ENCODE measurements at regions not wholly inside any gene's neighbourhood (a gene's known extent, or its start where the extent isn't known, plus 50 kb on each side); places are given as distances from the start of the nearest gene placed in this dataset.
"Not testable (repeated sequence)": the region's sequence is repeated elsewhere in the genome, so short reads cannot be mapped to it uniquely, and the experiment has no call there.

DNA sequence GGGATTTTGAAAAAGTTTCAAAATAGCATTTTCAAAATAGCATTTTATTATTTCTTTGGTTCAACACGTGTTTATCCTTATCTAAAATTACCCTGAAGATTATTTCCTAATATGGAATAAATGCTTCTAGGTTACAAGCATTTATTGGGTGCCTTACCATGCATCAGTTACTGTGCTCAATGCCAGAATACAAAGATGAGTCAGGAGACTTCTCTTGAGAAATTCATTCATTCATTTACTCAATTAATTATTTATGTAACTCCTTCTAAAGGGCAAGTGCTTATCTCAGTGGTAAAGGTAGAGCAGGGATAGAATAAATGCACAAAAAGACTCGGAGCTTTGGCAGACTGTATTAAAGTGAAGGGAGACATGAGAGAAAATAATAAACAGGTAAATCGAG is 150.1 kb upstream of the PDE7B start:
- DNase-seq (ENCODE audit: extremely low read depth, low read depth, low spot score), result no peak

DNA sequence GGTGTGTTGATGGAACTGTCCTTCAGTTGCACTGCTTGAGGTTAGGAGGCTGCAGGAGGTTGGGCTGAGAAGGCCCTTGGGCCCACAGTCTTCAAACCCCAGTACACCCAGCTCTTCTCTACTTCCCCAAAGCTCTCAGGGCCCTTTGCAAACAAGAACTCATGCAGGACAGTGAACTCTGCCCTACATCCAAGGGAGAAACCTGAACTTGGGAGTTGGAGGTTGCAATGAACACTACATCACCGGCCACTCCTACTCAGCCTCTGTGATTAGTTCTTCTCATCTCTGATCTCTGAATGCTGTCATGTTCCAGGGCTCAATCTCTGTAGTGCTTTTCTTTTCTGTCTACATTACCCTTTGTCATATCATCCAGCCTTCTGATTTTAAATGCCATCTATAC is 148.5 kb upstream of the PDE7B start:
- DNase-seq (ENCODE audit: extremely low read depth, low read depth, low spot score), result no peak

DNA sequence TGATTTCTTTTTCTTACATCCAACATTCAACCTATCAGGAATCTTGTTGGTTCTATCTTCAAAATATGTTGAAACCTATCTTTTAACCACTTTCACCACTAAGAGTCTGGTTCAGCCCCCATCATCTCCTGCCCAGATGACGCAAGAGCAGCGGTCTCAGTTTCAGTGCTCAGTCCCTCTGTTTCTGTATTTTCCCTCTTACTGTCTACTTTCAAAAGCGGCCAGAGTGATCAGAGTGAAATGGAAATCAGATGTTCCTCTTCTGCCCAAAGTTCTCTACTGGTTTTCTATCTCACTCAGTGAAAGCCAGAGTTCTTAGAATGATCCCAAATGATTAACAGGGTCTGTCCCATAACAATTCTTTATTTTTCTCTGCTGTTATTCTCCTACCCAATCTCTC is 147.9 kb upstream of the PDE7B start:
- no peak for DNase-seq (ENCODE audit: extremely low read depth, low read depth, low spot score)

DNA sequence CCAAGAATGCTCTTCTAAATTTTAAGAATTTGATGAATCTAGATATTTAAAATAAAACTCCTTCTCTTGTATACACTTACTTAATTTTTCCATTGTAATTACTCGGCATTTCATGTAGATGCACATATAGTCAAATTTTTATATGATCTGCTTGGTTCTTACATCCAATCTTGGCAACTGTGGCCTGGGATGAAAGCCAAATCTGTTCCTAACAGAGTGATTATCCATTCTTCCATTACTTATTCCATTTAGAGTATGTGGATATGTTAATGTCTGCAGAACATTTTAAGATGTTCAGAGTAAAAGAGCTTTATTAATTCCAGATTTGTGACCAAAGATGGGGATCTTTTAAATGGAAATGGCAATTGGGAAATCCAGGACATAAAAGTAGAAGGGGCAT is 144.1 kb upstream of the PDE7B start:
- DNase-seq (ENCODE audit: extremely low read depth, low read depth, low spot score), result no peak

DNA sequence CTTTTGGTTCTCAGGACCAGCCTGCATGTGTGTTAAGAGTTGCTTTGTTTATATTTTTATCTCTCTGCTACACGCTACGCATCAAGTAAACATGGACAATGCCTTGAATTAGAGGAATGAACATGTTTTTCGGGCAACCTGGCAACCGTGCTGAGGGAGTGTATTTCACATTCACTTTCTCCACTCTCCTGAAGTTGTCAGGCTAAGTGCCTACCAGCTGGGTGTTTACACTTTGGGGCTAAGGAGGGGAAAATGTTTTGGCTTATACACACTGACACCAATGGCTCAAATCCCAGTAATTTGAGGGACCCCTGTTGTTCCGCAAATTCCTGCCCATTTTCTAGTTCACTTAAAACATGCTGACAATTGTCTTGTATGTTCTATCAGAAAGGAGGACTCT is 141.5 kb upstream of the PDE7B start:
- DNase-seq (ENCODE audit: extremely low read depth, low read depth, low spot score), result no peak

DNA sequence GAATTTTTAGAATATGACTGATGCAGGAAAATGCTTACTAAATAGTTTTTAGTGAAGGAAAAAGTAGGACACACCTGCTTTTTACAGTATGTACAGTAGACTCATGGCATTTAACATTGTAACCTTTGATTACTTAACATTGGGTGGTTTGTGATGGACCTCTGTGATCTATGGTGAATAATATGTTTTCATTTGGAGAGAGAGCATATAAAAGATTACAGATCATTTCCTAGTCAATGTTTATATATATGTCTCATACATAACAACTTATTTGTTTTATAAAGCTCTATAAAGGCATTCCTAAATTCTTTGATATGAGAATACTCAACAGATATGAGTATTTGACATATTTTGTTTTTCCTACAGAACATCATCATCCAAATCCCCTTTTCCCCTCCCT is 129.3 kb upstream of the PDE7B start:
- DNase-seq (ENCODE audit: extremely low read depth, low read depth, low spot score), result no peak

DNA sequence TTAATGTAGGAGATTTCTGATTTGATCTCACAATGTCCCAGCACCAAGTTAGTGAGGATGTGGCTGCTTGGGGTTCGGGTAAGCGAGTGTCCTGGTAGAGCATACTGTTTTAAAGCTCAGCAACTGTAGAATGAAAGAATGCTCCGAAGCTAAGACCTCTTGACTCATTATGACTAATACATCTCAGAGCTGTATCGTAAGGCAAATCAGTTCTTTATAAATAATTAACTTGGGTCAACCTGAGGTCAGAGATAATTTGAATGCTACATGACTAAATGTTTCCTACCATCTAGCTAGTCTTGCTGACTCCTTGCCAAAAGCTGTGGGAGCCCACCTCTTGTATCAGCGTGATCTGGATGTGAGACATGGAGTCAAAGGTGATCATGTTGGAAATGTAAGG is 128.8 kb upstream of the PDE7B start:
- peak; percentile 67 for DNase-seq (ENCODE audit: extremely low read depth, low read depth, low spot score)

DNA sequence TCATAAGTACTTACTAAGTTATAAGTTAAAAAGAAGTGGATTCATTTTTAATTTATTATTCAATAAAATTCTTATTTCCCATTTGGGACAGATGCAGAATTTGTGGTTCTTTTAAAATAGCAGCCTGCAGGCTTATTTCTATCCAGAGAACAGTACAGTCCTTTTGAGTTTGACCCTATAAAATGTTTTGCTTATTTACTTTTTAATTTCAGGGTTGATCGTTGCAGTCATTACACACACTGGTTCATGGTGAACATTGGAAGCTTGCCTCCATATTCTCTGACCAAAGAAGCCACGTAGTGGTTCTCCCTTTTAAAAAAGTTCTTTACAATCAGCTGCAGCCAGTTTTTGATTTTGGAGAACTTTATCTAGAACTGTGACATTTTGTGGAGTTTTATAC is 122.9 kb upstream of the PDE7B start:
- DNase-seq (ENCODE audit: extremely low read depth, low read depth, low spot score), result no peak

DNA sequence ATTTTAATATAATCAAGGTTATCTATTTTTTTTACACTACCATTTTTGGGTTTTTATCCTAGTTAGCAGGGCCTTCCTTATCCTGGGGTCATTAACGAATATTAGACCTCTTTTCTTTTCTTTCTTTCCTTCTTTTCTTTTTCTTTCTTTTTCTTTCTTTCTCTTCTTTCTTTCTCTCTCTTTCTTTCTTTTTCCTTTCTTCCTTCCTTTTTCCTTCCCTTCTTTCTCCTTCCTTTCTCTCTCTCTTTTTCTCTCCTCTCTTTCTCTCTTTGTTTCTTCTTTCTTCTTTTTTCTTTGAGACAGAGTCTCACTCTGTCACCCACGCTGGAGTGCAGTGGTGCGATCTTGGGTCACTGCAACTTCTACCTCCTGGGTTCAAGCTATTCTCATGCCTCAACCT is 120.4 kb upstream of the PDE7B start:
- DNase-seq (ENCODE audit: extremely low read depth, low read depth, low spot score), result no peak

DNA sequence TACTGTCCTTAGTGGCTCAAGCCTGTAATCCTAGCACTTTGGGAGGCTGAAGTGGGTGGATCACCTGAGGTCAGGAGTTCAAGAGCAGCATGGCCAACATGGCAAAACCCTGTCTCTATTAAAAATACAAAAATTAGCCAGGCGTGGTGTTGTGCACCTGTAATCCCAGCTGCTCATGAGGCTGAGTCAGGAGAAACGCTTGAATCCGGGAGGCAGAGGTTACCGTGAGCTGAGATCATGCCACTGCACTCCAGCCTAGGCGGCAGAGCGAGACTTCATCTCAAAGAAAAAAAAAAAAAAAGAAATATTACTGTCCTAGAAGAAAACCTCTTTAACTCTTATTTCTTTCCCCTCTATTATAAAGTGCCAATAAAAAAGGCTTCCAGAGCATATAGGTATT is 115.2 kb upstream of the PDE7B start:
- not testable (repeated sequence) for DNase-seq (ENCODE audit: extremely low read depth, low read depth, low spot score)

DNA sequence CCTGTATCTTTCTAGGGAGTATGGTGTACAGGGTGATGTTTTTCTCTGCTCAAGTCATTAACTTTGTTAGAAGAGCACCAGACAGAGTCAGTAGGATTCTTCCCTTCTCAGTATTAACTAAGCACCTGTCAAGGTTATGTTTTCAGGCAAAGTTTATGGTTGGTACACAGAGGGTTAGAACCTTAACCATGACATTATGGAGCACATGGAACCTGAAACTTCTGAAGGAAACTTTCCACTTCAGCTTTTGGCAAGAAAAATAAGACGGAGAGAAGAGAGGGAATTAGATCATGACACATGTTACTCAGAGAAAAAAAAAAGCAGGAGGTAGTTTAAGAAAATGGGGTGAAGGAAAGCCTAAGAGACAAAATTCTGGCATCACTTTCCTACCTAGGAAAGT is 112.9 kb upstream of the PDE7B start:
- no peak for DNase-seq (ENCODE audit: extremely low read depth, low read depth, low spot score)

DNA sequence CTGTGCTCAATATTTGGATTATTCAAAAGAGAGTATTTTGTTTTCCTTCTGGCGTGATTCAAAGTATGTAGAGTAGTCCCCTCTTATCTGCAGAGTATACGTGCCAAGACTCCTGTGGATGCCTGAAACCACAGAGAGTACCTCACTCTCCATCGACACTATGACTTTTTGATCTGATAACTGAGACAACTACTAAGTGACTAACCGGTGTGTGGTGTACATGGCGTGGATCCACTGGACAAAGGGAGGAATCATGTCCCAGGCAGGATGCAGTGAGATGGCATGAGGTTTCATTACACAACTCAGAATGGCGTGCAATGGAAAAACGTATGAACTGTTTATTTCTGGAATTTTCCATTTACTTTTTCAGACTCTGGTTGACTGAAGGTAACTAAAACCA is 112.2 kb upstream of the PDE7B start:
- no peak for DNase-seq (ENCODE audit: extremely low read depth, low read depth, low spot score)

DNA sequence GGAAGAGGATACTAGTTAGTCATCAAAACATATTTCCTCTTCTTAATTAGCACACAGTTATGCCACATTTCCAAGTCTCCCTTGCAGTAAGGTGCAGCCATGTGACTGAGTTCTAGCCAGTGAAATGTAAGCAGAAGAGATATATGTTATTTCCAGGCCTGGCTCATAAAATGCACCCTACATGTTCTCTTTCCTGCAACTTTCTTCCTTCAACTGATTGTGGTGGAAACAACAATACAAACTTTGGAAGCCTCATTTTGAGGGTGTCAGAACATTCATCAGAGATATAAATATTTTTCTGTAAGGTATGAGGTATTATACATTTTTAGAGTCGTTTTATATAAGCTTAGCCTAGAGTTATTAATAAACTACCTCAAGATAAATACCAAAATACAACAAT is 110.9 kb upstream of the PDE7B start:
- no peak for DNase-seq (ENCODE audit: extremely low read depth, low read depth, low spot score)

DNA sequence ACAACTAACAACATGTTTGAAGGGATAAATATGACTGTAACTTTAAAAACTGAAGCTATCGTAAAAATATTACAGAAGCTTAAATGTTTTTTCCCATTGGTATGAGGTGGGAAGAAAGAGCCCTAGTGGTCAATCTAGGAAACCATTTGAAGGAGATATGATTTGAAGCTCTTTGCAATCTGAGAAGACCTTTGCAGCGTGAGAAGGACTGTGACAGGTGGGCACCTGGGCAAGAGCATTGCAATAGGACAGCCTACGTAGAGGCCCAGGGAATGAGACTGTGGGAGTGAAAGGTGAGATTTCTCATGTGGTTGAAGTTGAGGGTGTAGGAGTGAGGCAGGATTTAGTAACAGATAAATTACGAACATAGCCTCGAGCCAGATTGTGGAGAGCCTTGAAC is 108.0 kb upstream of the PDE7B start:
- no peak for DNase-seq (ENCODE audit: extremely low read depth, low read depth, low spot score)

DNA sequence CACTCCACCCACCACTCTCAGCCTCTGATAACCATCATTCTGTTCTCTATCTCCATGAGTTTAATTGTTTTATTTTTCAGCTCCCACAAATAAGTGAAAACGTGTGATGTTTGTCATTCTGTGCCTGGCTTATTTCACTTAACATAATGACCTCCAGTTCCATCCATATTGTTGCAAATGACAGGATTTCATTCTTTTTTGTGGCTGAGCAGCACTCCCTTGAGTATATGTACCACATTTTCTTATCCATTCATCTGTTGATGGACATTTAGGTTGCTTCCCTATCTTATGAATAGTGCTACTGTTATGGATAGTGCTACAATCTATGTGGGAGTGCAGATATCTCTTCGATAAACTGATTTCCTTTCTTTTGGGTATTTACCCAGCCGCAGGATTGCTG is 103.3 kb upstream of the PDE7B start:
- no peak for DNase-seq (ENCODE audit: extremely low read depth, low read depth, low spot score)

DNA sequence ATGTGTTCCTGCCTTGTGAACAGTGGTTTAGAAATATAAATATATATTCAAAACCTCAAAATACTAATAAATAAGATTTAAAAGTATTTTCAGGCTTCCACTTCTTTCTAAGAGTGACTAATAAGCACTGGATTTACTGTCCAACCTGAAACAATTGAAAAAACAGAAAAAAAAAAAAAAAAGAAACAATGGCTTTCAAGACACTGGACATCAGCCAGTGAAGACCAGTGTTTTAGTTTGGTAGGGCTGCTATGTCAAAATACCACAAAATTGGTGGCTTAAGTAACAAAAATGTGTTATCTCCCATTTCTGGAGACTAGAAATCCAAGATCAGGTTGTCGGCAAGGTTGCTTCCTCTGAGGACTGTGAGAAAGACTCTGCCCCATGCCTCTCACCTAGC is 101.4 kb upstream of the PDE7B start:
- DNase-seq (ENCODE audit: extremely low read depth, low read depth, low spot score), result no peak

DNA sequence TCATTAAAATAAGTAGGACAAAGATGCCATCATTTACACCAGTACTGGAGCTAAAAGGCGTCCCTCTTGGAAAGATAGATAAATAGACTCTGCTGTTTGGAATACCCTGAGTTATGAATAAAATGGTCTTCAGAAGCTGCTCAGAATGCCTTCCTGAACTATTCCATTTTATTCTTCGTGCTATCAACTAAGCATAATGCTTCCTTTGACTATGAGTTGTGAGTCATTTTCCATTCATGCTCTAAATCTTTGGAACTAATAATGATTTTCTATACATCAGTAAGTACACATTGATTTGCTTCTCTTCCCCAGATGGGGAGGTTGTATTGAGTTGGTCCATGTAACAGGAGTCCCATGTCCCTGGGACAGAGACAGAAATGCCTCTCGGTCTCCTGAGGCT is 98.3 kb upstream of the PDE7B start:
- DNase-seq (ENCODE audit: extremely low read depth, low read depth, low spot score), result no peak

DNA sequence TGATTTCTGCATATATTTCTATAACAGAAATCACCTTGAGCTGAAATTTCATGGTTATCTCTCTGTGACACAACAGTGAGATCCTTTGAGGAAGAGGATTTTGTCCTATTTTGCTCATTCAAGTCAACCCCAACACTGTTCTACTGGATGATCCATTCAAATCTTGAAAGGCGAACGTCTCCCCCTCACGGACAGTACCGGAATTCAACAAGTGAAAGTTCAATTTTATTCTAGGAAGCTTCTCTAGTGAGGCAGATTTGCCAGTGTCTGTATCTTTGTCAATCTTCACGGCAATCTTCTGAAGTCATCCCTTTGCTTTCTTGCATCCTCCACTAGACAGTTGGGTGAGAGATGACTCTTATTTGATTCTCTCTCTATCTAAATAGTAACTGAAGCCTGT is 91.7 kb upstream of the PDE7B start:
- DNase-seq (ENCODE audit: extremely low read depth, low read depth, low spot score), result no peak

DNA sequence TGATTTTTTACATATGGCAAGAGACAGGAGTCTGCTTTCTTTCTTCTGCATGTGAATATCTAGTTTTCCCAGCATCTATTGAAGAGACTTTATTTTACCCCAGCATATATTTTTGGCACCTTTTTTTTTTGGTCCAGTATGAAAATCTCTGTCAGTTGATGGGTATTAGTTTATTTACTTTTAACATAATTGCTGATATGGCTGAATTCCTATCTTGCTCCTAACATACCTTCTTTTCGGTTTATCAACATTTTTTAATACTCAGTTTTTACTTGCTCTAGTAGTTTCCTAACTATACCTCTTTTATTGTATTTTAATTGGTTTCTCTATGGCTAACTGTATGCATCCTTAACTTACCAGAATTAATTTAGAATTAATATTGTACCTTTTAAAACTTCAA is 77.5 kb upstream of the PDE7B start:
- no peak for DNase-seq (ENCODE audit: extremely low read depth, low read depth, low spot score)

DNA sequence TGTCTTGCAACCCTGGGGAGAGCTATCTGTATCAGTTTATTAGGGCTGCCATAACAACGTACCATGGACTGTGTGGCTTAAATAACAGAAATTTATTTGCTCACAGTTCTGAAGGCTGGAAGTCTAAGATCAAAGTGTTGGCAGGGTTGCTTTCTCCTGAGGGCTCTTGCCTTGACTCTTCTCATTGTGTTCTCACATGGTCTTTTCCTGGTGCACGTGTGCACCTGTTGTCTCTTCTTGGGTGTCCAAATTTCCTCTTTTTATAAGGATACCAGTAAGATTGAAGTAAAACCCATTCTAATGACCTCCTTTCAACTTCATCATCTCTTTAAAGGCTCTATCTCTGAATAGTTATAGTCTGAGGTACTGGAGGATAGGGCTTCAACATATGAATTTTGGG is 72.3 kb upstream of the PDE7B start:
- DNase-seq (ENCODE audit: extremely low read depth, low read depth, low spot score), result no peak

DNA sequence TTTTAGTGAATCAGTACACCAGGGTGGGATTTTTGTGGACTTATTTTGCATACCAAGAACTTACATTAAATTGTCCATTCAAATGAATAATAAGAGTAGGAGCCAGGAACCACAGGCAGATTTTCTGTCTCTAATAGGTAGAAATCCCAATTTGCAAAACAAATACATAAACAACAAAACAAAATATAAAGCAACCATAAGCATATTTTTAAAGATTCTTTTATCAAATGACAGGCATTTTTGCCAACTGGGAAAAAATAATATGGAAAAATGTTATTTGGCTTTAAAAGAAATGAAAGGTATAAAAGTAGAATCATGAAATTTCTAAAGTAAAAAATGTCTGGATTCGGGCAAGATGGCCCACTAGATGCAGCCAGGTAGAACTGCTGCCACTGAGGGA is 71.2 kb upstream of the PDE7B start:
- DNase-seq (ENCODE audit: extremely low read depth, low read depth, low spot score), result no peak

DNA sequence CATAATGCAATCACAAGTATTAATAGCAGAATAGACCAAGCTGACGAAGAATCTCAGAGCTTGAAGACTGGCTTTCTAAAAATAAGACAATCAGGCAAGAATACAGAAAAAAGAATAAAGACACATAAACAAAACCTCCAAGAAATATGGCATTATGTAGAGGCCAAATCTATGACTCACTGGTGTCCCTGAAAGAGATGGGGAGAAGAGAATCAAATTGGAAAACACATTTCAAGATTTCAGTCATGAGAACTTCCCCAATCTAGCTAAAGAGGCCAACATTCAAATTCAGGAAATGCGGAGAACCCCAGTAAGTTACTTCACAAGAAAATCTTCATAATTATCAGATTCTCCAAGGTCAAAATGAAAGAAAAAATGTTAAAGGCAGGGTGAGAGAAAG is 69.0 kb upstream of the PDE7B start:
- DNase-seq (ENCODE audit: extremely low read depth, low read depth, low spot score), result no peak

DNA sequence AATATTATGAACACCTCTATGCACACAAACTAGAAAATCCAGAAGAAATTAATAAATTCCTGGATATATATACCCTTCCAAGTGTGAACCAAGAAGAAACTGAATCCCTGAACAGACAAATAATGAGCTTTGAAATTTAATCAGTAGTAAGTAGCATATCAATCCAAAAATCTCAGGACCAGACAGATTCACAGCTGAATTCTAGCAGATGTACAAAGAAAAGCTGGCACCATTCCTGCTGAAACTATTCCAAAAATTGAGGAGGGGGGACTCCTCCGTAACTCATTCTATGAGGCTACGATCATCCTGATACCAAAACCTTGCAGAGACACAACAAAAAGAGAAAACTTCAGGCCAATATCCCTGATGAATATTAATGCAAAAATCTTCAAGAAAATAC is 67.0 kb upstream of the PDE7B start:
- no peak for DNase-seq (ENCODE audit: extremely low read depth, low read depth, low spot score)

DNA sequence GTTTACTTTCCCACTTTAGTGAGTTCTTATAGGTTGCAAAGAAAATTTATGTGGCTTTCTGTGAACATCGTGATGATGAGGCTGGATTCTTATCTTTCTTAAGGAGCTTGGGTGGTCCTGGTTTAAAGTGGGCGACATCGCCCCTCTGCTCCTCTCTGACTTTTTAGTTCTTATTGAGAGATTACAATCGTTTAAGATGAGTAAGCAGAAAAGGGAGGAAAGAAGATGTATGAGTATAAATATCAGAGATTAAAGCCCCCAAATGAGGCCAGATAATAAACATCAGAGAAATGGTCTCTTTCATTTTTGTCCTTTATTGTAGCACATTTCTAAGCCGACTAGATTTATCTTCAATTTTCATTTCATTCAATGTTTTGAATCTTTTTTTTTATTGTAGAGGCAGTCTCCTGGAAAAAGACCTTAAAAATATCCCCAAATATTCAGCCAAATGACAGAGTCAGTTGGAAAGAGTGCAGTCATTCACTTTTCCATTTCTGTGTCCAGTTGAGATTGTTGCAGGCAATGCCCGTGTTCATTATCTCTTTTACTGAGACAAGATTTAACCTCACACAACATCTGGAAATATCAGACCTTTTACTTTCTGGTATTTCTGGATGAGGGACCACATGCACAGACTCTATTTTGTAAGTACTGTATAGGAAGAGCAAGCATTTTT is 62.0 kb upstream of the PDE7B start:
- DNase-seq (ENCODE audit: extremely low read depth, low read depth, low spot score), result no peak
